ENCODE measurements at regions not wholly inside any gene's neighbourhood (a gene's known extent, or its start where the extent isn't known, plus 50 kb on each side); places are given as distances from the start of the nearest gene placed in this dataset.

DNA sequence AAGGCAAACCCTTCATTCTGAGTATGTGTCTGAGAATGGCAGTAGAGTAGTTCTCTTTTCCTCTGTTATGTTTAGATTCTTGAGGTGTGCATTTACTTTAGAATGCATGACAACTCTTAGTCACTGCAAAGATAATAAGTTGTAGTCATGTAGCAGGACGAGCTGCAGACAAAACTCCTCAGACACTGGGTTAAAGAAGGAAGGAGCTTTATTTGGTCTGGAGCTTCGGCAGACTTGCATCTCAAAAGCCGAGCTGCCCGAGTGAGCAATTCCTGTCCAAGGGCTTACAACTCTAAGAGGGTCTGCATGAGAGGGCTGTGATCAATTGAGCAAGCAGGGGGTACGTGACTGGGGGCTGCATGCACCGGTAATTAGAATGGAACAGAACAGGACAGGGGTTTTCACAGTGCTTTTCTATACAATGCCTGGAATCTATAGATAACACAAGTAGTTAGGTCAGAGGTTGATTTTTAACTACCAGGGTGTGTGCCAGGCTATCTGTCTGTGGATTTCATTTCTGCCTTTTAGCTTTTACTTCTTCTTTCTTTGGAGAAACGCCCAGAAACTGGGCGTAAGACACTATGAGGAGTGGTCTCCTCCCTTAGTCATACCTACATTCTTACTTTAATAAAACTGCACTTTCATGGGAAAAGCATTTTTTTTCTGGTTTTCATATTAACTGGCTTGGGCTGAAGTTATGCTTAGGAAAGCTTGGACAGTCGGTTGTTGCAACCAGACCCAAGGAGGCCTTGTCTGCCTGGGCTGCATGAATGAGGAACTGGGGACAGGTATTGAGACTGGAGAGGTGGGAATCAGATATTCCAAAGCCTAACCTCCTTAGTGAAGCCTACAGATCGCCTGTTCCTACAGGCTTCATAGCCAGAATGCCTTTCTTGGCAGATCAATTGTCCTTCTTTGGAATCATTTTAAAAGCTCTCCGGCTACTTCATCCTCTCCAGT is 115.1 kb downstream of the RHOU start:
- no peak for DNase-seq

- no peak for DNase-seq
Observed at GRCh38 chr1:228851193-228851592, 115.9 kb downstream of the RHOU start.

- no peak for DNase-seq
Observed at GRCh38 chr1:228851618-228852017, 116.3 kb downstream of the RHOU start.

GRCh38 chr1:228852024-228852423 is 116.7 kb downstream of the RHOU start:
- no peak for DNase-seq

- DNase-seq = no peak
Observed at GRCh38 chr1:228852511-228853088, 117.3 kb downstream of the RHOU start.

DNA sequence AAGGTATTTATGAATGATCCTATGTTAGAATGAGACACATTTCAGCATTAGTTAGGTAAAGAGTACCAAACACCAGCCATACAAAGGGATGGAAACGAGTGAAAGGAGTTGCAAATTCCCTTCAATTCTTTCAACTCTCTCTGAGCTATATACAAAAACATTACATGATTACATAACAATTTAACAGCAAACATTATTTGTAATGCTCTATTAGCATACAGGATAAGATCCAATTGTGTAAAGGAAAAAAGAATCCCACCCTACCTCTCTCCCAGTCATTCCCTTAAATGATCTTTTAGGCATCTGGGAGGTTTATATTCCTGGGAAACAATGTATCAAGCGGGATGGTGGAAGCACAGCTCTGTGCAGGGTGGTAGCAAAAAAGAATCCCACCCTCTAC is 117.9 kb downstream of the RHOU start:
- DNase-seq = no peak

GRCh38 chr1:228853637-228854036 is 118.4 kb downstream of the RHOU start:
- DNase-seq = no peak

GRCh38 chr1:228854907-228855306 is 119.6 kb downstream of the RHOU start:
- no peak for DNase-seq

DNA sequence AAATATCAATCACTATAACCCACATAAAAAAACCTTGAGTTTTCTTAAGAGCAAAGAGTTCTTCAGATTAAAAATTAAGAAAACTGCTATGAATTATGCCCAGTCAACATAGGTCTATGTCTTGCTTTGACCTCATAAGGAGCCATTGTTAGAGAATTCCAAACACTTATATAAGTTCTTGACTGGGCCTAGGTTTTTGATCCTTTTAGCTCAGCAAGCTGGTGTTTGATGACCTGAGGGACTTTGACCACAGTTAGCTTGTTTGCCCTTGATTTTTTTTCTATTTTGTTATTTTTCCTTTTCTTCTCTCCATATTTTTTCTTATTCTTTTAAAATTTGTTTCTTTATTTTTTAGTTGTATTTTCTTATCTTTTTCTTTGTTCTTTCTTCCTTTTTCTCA is 122.3 kb downstream of the RHOU start:
- no peak for DNase-seq

GRCh38 chr1:228860911-228861831 is 125.9 kb downstream of the RHOU start:
- DNase-seq = no peak

GRCh38 chr1:228861832-228862180 is 126.5 kb downstream of the RHOU start:
- DNase-seq = no peak

DNA sequence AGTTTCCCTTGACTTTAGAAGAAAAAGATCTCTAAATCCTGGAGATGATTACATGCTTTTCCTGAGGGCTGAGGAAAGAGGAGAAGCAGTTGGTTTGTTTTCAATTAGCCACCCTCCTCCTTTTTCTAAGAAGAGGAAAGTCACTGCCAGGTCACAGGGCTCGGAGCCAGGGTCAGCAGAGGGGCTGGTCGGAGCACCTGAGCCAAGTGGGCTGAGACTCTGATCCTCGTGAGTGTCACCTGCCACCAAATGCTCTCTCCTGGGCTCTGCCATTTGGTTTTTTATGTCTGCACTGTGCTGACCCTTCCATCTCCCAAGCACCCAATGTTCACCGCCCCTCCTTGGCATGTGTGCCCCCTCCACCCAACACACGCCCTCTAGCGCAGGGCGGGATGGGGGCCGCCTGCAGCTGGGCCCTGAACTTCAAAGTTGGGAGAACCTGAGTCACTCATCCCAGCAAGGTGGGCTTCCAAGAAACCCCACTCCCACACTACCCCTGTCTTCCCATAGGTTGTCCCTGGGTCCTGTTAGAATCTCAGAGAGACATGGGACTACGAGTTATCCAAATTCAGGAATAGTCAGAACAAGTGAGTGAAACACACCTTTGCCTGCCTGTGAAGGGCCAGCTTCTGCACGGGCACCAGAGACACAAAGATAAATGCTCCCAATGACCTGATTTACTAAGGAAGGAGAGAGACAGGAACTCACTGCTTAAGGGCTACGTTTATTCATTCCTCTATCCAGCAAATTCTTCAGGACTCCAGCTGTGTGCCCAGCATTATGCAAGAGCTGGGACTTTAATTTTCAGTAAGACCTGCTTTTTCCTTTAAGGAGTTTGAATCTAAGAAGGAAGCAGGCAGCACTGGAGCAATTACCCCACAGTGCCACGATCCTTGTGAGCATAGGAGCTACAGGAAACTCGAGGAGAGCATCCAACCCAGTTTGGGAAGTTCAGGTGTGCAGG is 127.5 kb downstream of the RHOU start:
- DNase-seq = no peak

DNA sequence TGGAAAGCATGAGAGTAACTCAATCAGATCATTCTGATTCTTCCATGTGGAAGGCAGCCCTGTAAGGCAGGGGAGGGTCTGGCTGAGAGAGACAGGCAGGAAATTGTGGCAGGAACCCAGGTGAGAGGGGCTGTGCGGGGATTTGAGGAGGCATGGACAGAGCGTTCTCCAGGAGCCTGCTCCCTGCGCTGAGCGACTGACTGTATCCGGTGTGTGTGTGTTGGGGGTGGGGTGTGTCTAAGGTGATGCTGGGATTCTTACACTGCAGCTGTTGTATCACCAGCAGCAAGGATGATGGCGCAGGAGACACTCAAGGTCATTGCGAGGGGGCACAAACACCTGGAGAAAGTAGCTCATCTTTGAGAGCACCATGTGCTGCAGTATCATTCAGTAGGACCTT is 128.5 kb downstream of the RHOU start:
- no peak for DNase-seq

- no peak for DNase-seq
Observed at GRCh38 chr1:228865627-228866330, 130.5 kb downstream of the RHOU start.

GRCh38 chr1:228866468-228866867 is 131.2 kb downstream of the RHOU start:
- DNase-seq = no peak

DNA sequence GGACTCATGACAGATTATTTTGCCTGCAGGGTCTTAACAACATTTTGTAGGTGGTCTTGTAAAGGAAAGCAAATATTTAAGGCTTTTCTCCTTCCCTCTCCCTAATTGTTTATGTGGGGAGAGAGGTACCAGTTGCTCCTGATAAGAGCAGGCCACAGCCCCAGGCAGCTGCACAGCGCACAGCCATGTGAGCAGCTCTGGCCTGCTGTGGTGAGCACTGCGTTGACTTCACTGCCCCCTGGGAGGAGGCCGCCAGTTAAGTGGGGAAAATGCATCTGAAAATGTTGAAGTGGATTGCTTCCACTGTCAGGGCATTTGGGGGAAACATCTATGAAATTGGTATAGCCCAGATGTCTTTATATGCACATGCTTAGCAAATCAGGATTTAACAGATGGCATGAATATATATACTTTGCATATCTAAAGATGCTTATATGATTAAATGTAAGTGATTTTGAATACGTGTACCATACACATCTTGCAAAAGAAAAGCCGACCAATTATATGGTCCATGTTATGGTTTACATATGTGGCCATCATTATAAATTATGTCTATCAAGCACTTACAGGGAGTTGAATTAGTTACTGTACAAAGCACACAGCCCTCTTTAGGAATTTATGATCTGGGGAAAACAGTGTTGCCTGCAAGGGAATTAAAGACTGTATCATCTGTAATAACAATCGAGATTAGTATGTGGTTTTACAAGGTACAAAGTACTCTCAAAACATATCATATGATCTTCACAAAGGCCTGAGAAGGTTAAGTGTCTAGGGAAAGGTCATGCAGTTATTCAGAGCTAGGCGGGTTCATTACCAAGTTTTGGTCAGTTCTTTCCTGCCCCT is 132.1 kb downstream of the RHOU start:
- peak; percentile 37 for DNase-seq

- peak; percentile 91 for DNase-seq
Observed at GRCh38 chr1:228867951-228868730, 132.9 kb downstream of the RHOU start.

DNA sequence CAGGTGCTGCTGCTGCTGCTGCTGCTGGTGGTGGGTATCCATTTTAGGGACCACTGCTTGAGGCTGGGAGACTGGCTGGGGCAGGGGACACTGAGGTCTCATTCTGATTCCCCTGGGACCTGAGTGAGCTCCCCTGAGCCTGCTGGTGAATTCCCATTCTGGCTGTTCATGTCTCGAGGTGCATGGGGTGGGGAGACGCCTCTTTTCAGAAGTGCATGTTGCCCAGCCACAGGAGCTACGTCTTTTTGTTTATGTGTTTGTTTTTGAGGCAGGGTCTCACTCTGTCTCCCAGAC is 133.4 kb downstream of the RHOU start:
- DNase-seq = no peak

- no peak for DNase-seq
Observed at GRCh38 chr1:228869312-228869824, 134.1 kb downstream of the RHOU start.

Measured in COR-L47 (cell line).